GM19324 (cell line): ENCODE measurements at regions not wholly inside any gene's neighbourhood (a gene's known extent, or its start where the extent isn't known, plus 50 kb on each side); places are given as distances from the start of the nearest gene placed in this dataset.
"Not testable (repeated sequence)": the region's sequence is repeated elsewhere in the genome, so short reads cannot be mapped to it uniquely, and the experiment has no call there.

Source experiments
- ATAC-seq: cut with Tn5 transposase; IDR thresholded peaks from one replicate; pipeline ENCODE4 v1.9.1; 2021; ENCODE audit warnings: mild to moderate bottlenecking, moderate library complexity; ENCODE audit not compliant: unreplicated experiment, low FRiP score

DNA sequence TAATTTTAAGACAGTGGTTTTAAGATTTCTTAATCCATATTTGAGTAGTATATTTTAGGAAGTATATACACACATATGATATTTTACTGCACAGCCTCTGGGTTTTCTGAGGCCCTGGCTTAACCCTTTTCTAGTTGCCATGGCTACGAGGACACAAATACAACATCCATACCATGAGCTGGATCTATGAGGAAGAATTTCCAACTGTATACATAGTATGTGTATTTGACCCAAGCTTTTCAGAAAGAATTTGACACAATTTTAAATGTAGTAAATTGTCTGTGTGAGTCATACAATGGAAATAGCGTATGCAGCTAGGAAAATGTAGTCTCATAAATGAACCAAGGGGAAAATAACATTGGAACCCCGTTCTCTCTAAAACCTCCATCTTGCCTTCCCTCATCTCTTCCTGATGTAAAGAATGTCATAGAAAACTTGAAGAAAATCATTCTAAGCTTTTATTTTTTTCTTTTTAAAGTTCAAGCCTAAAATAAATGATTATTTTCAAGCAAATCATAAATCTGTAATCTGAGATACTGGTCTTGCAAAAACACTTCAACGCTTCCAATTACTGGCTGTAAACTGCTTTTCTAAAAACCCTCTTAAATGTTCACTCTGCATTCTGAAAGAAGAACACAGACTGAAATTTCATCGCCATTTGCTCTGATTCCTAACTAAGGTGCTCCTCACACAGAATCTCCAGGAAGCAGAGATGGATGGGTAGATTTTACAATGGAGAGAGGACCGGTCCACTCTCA is 172.4 kb downstream of the LACC1 start:
- no peak for ATAC-seq

DNA sequence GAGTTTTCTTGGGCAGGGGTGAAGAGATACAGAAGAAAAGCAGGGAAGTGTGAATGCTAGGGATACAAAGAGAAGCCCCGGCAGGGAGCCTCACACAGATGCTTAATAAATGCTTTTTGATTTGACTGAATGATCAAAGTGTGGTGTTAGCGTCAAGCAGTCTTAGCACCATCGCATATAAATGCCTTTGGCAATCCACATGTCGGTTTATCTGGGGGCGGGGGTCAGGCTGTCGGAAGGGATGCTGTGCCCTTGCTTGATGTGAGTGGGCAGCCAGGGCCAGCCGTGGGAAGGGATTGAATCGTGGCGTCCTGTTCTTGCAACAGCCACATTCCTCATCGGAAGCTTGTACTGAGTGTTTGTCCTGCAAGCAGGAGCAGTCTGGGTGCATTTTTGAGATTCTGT is 173.1 kb downstream of the LACC1 start:
- ATAC-seq: no peak

DNA sequence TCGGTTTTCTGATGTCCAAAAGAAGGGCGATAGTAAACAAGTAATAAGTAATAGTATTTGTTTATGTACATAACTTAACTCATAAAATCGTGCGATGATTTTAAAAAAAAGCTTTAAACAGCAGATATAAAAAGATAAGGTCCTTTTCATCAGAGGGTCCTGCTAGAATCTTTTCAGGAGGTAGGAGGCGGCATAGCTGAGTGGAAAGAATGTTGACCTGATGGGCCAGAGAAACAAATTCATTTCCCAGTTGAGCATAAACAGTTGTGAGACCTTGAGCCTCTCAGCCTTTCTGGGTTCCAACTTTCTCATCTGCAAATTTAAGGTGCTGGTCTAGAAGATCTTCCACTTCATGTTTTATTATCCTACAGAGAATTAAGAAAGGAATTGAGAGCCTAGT is 173.5 kb downstream of the LACC1 start:
- ATAC-seq: no peak

DNA sequence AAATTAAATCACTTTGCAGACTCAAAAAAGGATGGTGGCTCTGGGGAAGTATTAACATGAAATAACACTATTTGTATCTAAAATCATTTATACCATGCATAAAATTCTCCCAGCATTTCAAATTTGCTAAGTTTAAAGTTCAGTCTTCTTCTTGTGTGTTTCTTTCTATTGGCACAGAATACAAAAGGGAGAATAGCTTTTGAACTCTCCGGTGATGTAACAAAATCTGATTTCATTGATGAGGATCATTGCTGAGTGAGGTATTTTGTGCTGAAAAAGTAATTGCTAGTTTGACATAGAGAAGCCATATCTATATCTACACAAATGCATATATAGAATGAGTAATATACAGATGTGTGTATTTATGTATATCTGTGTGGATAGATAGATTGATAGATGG is 174.8 kb downstream of the LACC1 start:
- no peak for ATAC-seq

DNA sequence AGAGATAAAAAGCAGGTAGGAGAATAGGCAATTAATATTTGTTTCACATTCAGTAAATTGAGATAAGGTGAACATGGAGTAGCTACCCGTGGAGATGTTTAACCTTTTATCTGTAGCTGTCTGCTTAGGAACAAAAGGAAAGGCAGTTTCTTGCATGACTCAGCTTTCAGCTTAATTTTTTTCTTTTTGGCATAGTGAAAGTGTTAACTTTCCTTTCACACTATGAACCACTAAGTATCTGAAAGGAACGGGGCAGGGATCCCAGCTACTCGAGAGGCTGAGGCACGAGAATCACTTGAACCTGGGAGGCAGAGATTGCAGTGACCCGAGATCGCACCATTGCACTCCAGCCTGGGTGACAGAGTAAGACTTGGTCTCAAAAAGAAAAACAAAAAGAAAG is 176.0 kb downstream of the LACC1 start:
- not testable (repeated sequence) for ATAC-seq

DNA sequence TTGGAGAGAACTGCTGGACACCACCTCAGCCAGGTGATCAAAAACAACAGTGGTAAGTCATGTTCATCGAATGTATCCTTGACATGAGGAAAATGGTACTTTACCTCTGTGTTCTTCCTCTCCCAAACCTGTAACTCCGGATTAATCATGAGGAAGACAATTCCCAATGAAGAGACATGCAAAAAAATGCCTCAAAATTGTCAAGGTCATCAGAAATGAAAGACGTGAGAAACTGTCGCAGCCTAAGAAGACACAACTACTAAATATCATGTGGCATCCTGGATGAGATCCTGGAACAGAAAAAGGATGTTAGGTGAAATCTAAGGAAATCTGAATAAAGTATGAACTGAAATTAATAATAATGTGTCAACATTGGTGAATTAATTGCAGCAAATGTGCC is 178.4 kb downstream of the LACC1 start:
- ATAC-seq: no peak

DNA sequence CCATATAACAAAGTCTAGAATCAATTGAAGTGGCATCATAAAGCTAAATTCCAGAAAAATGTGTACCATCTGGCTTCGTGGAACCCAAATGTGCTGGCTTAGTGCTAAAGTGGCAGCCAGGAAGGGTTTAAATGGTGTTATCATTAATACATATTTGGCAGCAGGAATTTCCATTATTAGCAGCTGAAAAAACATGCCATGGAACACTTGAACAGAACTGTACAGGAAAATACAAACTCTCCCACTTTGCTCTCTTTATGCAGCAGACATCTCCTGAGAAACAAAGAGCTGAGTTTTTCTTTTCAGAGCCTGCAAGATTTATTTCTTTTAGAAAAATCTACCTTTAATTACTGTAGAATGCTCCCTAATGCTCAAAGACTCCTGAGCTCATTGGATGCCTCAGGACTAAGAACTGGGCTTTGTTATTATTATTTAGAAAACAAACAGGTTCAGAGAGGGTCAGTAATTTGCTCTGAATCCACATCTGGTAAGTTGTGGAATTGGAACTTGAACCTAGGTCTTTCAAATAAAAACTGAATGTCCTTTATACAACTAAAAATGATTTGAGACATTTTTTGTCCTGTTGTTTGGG is 179.0 kb downstream of the LACC1 start:
- ATAC-seq: no peak

DNA sequence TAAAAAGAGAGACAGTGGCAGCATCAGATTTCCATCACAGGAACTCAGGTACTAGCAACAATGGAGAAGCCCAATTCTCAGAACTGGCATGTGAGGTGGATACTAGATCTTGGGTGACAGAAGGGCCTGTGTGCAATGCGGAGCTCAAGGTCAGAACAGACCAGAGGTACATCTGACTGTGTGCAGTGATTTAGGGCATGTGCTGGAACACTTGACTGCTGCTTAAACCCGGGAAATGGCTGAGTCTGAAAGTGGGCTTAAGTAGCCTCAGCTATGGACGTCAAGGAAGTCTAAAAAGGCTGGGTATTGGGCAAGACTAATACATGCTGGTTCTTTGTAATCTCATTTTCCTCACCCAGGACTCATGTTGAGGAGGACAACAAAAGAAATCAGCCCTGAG is 182.2 kb downstream of the LACC1 start:
- ATAC-seq: no peak

DNA sequence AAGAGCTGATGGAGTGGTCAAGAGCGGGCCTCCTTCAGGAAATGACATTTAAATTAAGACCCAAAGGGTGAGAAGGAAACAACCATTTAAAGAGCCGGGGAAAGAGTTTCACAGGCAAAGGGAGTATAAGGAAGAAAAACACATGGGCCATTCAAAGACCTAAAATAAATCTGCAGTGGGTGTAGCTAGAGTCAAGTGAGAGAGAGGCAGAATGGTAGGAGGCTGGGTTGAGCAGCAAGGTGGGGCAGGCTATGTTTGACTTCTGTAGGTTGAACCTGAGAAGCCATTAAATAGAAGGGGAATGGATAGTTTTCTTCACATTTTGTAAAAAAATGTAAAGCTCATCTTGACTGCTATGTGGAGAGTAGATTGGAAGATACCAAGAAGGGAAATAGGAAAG is 183.8 kb downstream of the LACC1 start:
- no peak for ATAC-seq

DNA sequence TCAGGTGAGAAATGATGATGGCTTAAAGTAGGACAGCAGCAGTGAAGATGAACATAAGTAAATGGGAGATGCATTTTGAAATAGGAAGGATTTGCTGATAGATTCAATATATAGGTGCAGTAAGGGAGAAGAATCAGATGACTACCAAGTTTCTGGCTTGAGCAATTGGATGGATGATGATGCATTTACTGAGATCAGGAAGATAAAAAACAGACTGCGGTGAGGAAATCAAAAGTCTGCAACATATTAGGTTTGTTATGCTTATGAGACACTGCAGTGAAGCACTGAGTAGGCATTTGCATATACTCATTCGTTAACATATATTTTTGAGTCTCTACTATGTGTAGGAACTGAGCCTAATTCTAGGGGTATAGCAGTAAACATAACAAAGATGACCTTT is 184.2 kb downstream of the LACC1 start:
- ATAC-seq: no peak

DNA sequence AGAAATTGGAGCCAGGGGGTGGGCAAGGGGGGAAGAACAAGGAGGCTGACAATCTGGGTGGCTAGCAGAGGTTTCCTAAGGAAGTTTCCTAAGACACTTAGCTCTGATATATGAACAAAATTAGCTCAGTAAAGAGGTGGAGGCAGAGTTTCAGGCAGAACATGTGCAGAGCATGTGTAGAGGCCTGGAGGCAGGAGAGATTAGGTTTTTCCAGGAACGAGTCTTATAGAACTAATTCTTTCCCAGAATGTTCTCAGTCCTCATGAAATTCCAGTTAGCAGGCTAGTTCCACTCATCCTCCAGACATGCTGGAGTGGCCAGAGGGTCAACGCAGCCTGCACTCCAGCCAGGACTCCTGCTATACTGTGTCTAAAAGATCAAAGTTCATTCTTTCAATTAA is 184.7 kb downstream of the LACC1 start:
- no peak for ATAC-seq

DNA sequence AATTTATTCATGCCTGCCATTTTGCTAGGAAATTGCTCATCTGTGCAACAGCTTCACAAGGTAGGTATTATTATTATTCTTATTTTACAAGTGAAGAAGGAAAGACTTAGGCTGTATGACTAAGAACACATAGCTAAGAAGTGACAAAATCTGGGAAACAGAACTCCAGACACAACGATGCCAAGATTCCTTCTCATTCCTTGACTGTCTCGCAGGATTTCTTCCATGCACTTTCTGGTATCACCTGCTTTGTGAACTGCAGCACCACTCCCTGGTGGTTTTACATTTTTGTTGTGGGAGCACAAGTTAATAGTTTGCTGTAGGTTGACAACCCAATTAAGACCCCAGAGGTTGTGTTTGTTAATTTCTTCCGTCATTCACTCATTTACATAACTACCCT is 188.5 kb downstream of the LACC1 start:
- no peak for ATAC-seq

DNA sequence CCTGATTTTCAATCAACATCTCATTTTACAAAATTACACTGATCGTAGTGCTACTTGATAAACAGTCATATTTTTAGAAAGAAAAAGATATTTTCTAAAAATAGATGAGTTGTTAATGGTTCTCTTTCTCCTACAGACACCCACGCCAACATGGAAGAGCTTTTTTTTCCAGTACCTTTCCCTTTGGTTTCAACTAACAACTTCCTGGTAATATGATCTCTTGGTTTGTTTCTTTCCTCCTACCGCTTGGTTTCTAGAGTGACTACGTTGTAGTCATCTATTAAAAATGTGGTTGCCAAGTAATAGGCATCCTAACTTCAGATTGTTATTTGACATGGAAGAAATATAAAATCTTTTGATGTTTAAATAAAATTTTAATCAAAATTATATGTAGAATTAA is 189.0 kb downstream of the LACC1 start:
- ATAC-seq: no peak

DNA sequence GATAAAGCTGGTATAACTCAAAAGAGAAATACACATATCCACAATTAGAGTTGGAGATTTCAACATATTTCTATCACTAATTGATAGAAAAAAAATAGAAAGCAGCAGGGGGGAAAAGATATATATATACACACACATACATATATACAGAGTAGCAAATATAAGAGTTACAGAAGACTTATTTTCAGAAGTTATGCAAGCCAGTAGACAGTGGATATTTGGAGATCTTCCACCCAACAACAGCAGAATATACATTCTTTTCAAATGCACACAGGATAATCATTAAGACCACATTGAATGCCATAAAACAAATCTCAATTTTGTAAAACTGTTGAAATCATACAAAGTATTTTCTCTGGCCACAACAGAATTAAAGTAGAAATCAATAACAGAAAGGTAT is 192.8 kb downstream of the LACC1 start:
- ATAC-seq: no peak

DNA sequence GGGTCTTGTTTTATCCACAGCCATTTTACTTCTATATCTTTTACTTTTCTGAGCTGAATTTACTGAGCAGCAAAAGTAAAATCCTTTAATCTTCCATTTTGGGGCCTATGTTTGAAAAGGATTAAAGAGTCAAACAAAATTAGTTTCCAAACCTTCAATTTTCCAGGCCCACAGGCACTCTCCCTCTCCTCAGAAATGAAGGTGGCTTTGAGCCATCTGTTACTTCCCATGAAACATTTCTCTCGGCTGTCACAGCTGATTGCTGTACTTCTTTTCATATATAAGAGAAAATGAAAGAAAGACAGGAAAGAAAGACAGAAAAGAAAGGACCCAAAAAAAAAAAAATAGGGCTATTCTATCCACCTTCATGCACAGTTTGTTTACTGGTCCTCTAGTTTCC is 194.9 kb downstream of the LACC1 start:
- no peak for ATAC-seq

DNA sequence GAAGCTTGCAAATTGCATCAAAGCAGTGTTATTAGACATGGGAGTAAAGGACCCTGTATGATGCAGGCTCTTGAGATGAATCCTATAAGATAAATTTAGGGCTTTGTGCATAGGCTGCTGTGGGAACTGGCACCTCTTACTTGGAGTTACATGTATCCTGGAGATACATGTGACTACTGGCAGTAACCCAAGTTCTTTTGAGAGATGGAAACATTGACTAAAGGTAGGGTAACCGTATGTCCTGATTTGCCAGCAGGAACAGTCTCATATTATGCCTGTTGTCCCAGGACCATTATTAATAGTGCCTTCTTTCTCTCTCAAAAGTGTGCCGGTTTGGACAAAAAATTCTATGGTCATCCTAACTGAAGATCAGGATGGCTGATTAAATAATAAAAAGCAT is 195.4 kb downstream of the LACC1 start:
- no peak for ATAC-seq

DNA sequence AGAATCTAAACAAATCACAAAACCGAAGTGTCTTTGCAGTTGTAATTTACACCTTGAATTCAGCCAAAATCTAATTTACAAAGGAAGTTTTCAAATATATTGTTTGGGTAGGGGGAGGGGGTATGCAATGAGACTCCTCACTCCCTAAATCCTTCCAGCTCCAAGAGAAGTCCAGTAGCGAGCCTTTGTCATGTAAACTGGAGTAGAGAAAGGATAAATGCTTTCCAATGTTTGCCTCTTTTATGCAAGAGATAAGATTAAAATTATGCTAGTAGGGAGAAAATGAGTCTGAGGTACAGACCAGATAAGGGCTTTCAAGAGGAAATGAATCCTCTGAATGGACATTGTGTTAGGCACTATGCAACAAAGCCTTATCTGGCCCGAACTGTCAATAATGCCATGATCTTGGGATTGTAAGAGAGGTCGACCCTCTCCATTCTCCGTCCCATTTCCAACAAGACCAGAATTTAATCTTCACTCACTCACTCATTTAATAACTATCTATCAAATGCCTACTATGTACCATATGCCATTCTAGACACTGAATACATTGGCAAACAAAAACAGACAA is 199.2 kb downstream of the LACC1 start:
- ATAC-seq: no peak

DNA sequence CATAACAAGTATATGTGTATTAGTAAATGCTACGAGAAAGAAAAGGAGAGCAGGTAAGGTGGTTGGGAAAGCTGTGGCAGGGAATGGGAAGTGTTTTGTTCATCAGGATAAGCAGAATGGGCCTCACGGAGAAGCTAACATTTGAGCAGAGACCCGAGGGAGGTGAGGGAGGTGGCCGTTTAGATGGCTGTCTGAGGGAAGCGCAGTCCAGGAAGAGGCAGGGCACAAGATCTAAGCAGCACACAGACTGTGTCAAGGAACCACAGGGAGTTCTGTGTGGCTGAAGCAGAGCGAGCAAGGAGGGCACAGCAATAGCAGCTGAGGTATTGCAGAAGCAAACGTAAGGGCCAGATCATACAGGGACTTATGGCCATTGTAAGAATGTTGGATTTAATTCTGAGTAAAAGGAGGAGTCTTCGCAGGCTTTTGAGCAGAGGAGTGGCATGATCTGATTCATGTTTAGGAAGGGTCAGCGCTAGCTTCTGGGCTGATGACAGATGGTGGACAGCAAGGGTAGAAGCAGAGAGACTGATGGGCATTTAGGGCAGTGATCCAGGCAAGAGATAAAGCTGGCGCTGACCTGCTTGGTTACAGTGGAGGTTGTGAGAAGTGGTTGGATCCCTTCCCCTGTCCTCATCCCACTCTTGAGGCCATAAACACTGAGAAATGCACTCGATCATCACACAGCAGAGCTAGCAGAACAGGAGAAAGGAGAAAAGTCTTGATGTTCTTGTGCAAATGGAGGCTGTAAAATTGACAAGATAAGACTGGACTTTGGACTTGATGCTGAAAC is 199.9 kb downstream of the LACC1 start:
- ATAC-seq: no peak

DNA sequence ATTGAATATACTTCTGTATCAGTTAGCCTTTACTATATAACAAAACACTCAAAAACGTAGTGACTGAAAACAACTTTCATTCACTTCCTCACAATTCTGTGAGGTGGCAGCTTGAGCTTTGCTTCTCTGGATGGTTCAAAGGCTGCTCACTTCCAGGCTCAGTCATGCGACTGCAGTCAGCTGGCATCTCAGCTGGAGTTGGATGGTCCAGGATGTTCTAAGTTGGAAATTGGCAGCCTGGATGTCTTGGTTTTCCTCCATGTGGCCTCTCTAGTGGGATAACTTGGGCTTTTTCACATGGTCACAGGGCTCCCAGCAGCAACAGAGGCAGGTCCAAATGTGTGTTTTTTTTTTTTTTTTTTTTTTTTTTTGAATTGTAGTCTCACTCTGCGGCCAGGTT is 204.4 kb downstream of the LACC1 start:
- no peak for ATAC-seq

DNA sequence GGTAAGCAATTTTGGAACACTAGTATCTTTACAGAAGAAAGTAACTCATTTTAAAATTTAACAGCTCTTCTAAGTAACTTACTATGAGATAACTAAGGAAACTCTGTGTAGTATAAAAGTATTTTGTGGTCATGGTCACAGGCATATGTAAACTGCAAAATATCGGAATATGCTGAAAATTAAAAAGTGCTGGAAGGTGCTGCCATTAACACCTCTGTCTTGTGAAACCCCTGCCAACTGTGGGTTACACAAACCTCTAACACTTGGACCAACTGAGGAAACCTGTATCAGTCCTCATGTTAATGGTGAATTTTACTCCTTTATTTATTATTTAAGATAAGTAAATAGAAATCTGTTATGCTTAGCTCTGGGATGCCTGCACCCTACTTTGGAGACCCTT is 206.7 kb downstream of the LACC1 start:
- ATAC-seq: no peak

DNA sequence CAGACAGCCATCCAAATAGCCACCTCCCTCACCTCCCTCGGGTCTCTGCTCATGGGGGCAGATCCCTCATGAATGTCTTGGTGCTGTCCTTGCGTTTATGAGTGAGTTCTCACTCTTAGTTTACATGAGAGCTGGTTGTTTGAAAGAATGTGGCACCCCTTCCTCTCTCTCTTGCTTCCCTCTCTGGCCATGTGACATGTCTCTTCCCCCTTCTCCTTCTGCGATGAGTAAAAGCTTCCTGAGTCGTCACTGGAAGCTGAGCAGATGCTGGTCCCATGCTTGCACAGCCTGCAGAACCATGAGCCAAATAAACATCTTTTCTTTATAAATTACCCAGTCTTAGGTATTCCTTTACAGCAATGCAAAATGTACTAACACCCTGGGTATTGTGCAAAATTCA is 208.7 kb downstream of the LACC1 start:
- ATAC-seq: no peak
